ENCODE measurements at regions not wholly inside any gene's neighbourhood (a gene's known extent, or its start where the extent isn't known, plus 50 kb on each side); places are given as distances from the start of the nearest gene placed in this dataset.

DNA sequence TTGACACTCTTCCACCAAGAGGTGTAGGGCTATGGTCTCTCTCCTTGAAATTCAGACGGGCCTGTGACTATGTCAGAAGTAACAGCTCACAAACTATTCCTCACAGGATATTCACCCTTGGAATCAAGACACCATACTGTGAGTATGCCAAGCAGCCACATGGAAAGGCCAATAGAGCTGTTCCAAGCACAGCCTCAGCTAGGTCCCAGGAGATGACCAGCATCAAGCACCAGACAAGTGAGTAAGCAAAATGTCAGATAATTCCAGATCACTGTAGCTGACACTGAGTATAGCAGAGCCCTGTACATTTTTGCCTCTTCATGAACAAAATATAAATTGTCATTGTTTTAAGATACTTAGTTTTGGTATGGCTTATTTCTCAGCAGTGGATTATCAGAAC lies 88.1 kb upstream of the KCND2 start:
- H3K27me3 Mint-ChIP-seq: no peaks in the 10 kb centered on the region
- H3K36me3 Mint-ChIP-seq (ENCODE audit: insufficient read depth): no peaks in the 10 kb centered on the region
- H3K4me3 Mint-ChIP-seq (ENCODE audit: low read depth): no peak overlapping the region
- DNase-seq (ENCODE audit: low spot score, unreplicated experiment): no peak
- no peak overlapping the region for H3K27ac Mint-ChIP-seq
- no peaks in the 10 kb centered on the region for H3K4me1 Mint-ChIP-seq (ENCODE audit: low read depth)
- no peaks in the 10 kb centered on the region for H3K9me3 Mint-ChIP-seq (ENCODE audit: low read depth)
- TF ChIP-seq, protein P1, sequence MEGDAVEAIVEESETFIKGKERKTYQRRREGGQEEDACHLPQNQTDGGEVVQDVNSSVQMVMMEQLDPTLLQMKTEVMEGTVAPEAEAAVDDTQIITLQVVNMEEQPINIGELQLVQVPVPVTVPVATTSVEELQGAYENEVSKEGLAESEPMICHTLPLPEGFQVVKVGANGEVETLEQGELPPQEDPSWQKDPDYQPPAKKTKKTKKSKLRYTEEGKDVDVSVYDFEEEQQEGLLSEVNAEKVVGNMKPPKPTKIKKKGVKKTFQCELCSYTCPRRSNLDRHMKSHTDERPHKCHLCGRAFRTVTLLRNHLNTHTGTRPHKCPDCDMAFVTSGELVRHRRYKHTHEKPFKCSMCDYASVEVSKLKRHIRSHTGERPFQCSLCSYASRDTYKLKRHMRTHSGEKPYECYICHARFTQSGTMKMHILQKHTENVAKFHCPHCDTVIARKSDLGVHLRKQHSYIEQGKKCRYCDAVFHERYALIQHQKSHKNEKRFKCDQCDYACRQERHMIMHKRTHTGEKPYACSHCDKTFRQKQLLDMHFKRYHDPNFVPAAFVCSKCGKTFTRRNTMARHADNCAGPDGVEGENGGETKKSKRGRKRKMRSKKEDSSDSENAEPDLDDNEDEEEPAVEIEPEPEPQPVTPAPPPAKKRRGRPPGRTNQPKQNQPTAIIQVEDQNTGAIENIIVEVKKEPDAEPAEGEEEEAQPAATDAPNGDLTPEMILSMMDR (IDR thresholded peaks at IDR 0.05; ENCODE audit: unreplicated experiment): no peak

DNA sequence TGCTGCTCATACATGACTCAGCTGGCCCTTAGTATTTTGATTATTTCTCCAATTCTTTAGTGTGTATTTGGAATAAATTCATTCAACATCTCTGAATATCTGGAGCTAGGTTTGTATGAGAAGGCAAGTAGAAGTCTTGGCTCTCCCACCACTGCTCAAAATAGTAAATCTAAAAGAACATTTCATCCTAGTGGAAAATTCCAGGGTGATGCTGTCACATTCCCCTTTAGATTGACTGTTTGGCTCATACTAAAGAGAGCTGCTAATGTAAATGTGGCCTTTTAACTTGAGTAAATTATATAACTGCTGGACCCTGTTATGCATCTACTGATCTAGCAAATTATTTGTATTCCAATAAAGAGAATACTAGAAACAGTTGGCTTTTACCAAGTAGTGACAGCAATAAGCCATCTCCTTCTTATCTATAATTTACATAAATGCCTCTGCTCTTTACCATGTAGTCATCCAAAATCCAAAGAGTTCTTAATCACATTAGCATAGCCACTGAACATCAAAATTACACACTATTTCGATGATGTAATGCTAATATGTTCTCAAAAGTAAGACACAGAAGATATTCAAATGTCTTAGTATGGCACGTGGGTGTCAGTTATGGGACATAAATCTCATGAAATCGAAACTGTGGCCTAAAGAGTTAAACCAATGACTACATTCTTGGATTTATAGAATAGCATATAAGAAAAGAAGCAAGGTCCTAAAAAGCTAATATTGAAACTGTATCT lies 86.9 kb upstream of the KCND2 start:
- no peaks in the 10 kb centered on the region for H3K36me3 Mint-ChIP-seq (ENCODE audit: insufficient read depth)
- H3K27me3 Mint-ChIP-seq: no peaks in the 10 kb centered on the region
- H3K27ac Mint-ChIP-seq: no peak overlapping the region
- TF ChIP-seq, protein P1 (IDR thresholded peaks at IDR 0.05; ENCODE audit: unreplicated experiment): no peak
- H3K9me3 Mint-ChIP-seq (ENCODE audit: low read depth): no peaks in the 10 kb centered on the region
- DNase-seq (ENCODE audit: low spot score, unreplicated experiment): no peak
- H3K4me3 Mint-ChIP-seq (ENCODE audit: low read depth): no peak overlapping the region
- H3K4me1 Mint-ChIP-seq (ENCODE audit: low read depth): no peaks in the 10 kb centered on the region

DNA sequence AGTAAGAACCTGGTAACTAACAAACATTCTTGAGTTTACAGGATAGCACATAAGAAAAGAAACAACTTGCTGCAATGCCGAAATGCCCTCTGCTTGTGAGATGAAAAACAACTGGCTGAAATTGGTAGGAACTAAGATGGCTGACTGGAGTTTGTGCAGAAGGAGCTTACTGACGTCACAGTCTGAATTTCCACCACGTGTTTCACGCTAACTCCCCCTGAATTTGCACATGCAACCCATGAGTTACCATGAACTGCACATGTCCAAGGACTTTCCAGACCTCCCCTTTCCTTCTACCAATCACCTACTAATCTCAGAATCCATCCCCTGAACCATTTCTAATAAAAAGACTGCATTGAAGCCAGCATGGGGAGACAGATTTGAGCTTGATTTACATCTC lies 86.3 kb upstream of the KCND2 start:
- TF ChIP-seq, protein P1 (IDR thresholded peaks at IDR 0.05; ENCODE audit: unreplicated experiment): no peak
- DNase-seq (ENCODE audit: low spot score, unreplicated experiment): no peak
- H3K4me1 Mint-ChIP-seq (ENCODE audit: low read depth): no peaks in the 10 kb centered on the region

DNA sequence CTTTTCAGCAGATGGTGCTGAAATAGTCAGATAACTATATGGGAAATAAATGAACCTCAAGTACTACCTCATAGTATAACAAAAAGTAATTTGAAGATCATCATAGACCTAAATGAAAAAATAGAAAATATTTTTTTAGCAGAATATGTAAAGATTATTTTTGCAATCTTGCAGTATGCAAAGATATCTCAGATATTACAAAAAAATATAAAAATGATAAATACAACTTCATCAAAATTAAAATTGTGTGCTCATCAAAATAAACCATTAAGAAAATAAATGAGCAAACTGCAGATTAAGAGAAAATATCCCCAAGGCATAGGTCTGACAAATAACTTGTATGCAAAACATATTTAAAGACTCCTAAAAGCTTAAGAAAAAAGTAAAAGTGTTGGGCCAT lies 83.4 kb upstream of the KCND2 start:
- TF ChIP-seq, protein P1 (IDR thresholded peaks at IDR 0.05; ENCODE audit: unreplicated experiment): no peak
- Mint-ChIP-seq H3K9me3 (ENCODE audit: low read depth) (no peaks in the 10 kb centered on the region), H3K36me3 (ENCODE audit: insufficient read depth) (no peaks in the 10 kb centered on the region), H3K27ac (no peak overlapping the region), H3K4me1 (ENCODE audit: low read depth) (peaks cover 2% of the 10 kb centered on the region), H3K4me3 (ENCODE audit: low read depth) (no peak overlapping the region), H3K27me3 (no peaks in the 10 kb centered on the region)
- DNase-seq (ENCODE audit: low spot score, unreplicated experiment): no peak

More for the DNA sequence above, 86.3 kb upstream of the KCND2 start:
- no peak overlapping the region for H3K4me3 Mint-ChIP-seq (ENCODE audit: low read depth)
- no peaks in the 10 kb centered on the region for H3K9me3 Mint-ChIP-seq (ENCODE audit: low read depth)
- no peaks in the 10 kb centered on the region for H3K27me3 Mint-ChIP-seq
- no peak overlapping the region for H3K27ac Mint-ChIP-seq
- no peaks in the 10 kb centered on the region for H3K36me3 Mint-ChIP-seq (ENCODE audit: insufficient read depth)

DNA sequence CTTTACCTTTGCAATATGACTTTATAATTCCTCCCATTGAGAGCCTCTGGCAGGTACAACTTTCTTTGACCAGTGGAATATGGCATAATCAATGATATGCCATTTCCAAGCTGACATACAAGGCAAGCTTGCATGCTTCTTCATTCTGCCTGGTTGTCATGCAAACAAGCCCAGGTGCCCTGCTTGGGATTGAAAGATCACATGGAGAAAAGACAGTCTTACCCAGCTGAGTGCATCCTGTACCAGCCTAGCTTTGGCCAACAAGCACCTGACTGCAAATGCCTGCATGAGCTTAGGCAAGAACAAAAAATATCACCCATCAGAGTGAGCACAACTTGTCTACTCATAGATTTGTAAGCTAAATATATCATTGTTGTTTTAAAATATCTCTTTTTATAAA lies 82.9 kb upstream of the KCND2 start:
- DNase-seq (ENCODE audit: low spot score, unreplicated experiment): no peak

More for the DNA sequence above, 82.9 kb upstream of the KCND2 start:
- TF ChIP-seq, protein P1 (IDR thresholded peaks at IDR 0.05; ENCODE audit: unreplicated experiment): no peak
- Mint-ChIP-seq H3K4me3 (ENCODE audit: low read depth) (no peak overlapping the region), H3K27me3 (no peaks in the 10 kb centered on the region), H3K4me1 (ENCODE audit: low read depth) (peaks cover 3% of the 10 kb centered on the region), H3K36me3 (ENCODE audit: insufficient read depth) (no peaks in the 10 kb centered on the region), H3K27ac (no peak overlapping the region), H3K9me3 (ENCODE audit: low read depth) (peaks cover 2% of the 10 kb centered on the region)
